HG03469 (cell line): ENCODE measurements at regions not wholly inside any gene's neighbourhood (a gene's known extent, or its start where the extent isn't known, plus 50 kb on each side); places are given as distances from the start of the nearest gene placed in this dataset.
"Not testable (repeated sequence)": the region's sequence is repeated elsewhere in the genome, so short reads cannot be mapped to it uniquely, and the experiment has no call there.

Source experiments
- ATAC-seq: cut with Tn5 transposase; IDR thresholded peaks from one replicate; pipeline ENCODE4 v1.9.1; 2021; ENCODE audit warnings: mild to moderate bottlenecking, moderate library complexity, moderate number of reproducible peaks; ENCODE audit not compliant: unreplicated experiment

GRCh38 chr22:25390297-25391240, 171.1 kb downstream of the CRYBB2 start:
- ATAC-seq, result no peak

GRCh38 chr22:25392584-25392983, 171.9 kb upstream of the GRK3 start:
- ATAC-seq, result no peak

- ATAC-seq, result no peak
These were observed 171.2 kb upstream of the GRK3 start for GRCh38 chr22:25393121-25393805.

GRCh38 chr22:25395468-25395867, 169.0 kb upstream of the GRK3 start:
- no peak for ATAC-seq

GRCh38 chr22:25395915-25396314, 168.6 kb upstream of the GRK3 start:
- no peak for ATAC-seq

- no peak for ATAC-seq
These were observed 167.8 kb upstream of the GRK3 start for GRCh38 chr22:25396615-25397200.

- no peak for ATAC-seq
These were observed 166.9 kb upstream of the GRK3 start for GRCh38 chr22:25397616-25398015.

GRCh38 chr22:25398591-25399062, 165.8 kb upstream of the GRK3 start:
- ATAC-seq, result not testable (repeated sequence)

GRCh38 chr22:25399649-25400151, 164.8 kb upstream of the GRK3 start:
- no peak for ATAC-seq

- no peak for ATAC-seq
These were observed 162.3 kb upstream of the GRK3 start for GRCh38 chr22:25402160-25402500.

- ATAC-seq, result no peak
These were observed 161.8 kb upstream of the GRK3 start for GRCh38 chr22:25402501-25403283.

- ATAC-seq, result no peak
These were observed 161.1 kb upstream of the GRK3 start for GRCh38 chr22:25403284-25403810.

- no peak for ATAC-seq
These were observed 160.5 kb upstream of the GRK3 start for GRCh38 chr22:25403811-25404471.

- no peak for ATAC-seq
These were observed 159.9 kb upstream of the GRK3 start for GRCh38 chr22:25404556-25404927.

- no peak for ATAC-seq
These were observed 159.3 kb upstream of the GRK3 start for GRCh38 chr22:25404928-25405816.

GRCh38 chr22:25405841-25406509, 158.5 kb upstream of the GRK3 start:
- ATAC-seq, result no peak

- no peak for ATAC-seq
These were observed 157.8 kb upstream of the GRK3 start for GRCh38 chr22:25406510-25407210.
